ENCODE measurements at regions not wholly inside any gene's neighbourhood (a gene's known extent, or its start where the extent isn't known, plus 50 kb on each side); places are given as distances from the start of the nearest gene placed in this dataset.

DNA sequence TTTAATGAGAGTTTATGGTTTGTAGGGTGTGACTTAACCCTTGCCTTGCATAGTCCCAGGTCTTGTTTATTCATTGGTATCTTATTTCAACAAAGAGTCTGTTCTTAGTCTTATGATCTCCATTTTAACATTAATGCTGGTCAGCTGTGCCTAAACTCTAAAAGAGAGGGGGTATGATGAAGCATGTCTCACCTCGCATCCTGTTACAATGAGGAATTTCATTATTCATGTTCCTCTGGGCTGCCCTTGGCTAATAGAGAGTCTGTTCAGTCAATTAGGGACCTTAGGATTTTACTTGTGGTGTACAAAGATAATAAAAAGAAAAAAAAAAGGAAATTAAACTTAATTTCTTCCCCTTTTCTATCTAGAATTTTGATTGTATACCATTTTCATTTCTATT lies 831.9 kb upstream of the CDH2 start:
- DNase-seq, result no peak

DNA sequence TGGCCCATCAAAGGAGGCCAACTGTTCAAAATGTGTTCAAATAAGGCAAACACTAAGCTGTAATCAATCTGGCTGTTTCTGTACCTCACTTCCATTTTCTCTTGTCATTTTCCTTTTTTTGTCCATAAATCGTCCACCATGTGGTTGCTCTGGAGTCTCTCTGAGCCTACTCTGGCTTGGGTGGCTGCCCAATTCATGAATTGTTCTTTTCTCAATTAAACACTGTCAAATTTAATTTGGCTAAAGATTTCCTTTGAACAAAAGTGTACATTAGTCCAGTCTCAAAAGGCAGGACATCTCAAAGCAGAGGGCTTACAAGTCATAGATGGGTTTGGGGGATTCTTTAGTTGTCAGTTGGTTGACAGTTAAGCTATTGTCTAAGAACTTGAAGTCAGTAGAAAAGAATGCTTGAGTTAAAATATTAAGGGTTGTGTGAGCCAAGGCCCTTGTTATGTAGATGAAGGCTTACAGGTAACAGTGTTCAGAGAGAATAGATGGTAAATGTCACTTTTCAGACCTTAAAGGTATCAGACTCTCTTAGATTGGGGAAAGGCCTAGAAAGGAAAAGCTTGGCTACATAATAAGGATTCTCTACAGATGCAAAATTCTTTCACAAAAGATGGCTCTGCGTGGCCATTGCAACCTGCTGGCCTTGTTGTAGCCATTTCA lies 831.2 kb upstream of the CDH2 start:
- no peak for DNase-seq

DNA sequence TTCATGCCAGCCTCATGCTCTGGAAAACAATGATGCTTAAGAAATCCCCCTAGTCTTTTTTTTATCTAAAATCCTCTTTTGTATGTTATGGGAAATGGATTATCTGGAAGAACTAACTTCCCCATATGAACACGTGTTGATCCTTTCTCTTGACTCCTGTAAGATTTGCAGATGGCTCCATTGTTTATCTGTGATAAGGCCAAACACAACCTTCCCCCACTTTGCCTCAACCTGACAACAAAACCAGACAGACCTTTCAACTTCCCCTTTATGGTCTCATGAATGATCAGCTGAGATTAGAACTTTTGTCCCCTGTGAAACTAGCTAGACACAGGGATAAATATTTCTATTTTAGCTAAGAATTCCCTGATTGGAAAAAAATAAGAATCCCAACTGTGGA lies 828.0 kb upstream of the CDH2 start:
- no peak for DNase-seq

DNA sequence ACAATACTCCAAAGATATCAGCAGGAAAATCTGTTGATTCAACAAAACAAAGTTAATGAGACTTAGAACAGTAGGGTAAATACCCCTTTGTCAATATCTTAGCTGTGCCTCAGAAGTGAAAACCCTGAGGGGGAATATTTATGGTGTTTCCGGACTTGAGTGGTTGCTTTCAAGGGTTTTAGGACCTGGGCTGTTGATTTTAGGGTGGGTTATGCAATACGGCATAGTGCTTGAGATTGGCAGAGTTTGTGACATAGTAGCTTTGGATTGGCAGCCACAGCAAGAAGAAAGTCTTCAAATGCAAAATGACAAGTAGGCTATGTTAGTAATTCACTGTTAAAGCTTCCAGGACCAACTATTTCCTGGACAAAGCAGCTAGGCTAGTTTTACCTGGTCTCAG lies 826.3 kb upstream of the CDH2 start:
- DNase-seq, result no peak

DNA sequence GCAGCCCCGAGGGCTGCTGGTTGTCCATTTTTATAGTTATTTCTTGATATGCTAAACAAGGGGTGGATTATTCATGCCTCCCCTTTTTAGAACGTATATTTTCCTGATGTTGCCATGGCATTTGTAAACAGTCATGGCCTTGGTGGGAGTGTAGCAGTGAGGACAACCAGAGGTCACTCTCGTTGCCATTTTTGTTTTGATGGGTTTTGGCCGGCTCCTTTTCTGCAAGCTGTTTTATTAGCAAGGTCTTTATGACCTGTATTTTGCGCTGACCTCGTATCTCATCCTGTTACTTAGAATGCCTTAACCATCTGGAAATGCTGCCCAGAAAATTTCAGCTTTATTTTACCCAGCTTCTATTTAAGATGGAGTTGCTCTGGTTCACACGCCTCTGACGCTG lies 825.8 kb upstream of the CDH2 start:
- no peak for DNase-seq

DNA sequence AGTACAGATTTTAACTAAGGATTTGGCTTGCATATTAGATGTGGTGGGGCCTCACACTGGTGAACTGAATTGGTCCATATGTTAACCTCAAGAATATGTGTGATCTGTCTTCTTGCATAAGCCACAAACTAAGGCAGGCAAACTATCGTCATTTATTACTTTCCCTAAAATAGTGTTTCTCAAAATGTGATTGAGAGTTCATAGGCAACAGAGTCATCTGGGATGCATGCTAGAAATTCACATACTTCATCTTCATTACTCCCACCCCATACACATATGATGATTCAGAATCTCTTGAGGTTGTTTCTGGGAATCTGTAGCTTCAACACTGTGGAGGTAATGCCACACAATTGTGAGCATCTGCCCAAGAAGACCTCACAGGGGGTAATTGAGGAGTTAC lies 822.8 kb upstream of the CDH2 start:
- no peak for DNase-seq

DNA sequence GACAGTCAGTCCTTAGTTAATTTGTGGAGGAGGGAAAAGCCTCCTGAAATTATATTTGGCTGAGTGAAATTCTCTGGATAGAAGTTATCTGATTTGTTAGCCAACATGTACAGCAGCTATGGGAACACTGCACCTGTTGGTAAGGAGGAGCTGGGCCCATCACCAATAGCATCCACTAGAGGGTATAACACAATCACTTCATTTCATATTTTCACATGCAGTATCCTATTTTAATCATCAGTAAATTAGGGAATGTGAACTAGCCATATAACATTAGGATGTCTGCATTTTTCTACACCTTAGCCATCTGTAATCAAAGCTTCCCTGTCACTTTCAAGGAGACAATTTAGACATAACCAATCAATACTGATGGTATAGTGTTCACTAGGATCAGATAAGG lies 818.4 kb upstream of the CDH2 start:
- DNase-seq, result no peak

DNA sequence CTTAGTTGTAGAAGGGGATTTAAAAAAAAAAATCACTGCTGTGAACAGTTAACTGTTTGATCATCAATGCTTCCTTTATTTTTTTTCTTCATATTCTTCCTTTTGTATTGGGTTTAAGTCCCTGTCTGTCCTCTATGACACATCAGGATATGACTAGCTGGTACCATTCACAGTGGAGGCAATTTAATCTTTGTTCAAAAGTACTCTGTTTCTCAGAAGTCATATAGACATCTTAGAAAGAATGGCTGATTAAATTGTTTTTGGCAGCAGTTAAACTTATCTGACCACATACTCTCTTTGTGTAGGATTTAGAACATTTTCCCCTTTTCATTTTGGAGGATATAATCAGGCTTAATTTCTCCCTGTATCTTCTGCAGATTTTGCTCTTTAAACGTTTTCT lies 807.8 kb upstream of the CDH2 start:
- DNase-seq, result no peak

DNA sequence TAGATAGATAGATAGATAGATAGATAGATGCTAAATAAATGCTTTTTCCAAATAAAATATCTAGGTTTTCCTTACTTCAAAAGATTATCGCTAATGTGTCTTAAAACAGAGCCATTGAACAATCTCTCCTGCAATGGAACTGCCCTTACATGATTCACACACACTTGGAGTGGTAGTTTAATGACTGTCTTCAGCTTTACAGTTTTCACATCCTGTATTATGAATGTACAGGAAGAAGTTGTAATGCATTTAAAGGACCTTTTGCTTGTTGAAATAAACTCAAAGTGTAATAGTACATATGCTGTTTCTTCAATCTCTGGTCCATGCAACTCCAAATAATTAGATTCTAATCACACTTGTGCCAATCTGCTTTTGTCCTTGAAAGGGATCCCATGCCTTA lies 797.6 kb upstream of the CDH2 start:
- DNase-seq, result no peak

DNA sequence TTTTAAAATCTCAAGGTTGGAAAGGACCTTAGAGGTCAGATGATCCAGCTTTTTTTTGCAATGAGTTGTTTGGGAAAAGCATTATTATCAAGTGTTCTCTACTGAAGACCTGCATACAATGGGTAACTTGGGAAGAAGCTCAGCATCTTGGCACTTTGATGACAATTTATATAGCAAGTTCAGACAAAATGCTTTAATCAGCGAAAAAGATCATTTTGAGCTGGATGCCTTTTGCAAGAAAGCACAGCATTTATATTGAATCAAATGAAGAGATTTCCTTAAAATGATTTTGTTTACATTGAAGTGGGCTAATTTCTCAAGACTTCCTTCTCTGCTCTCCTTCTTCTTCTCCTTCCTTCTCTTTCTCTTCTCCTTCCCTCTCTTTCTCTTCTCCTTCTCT lies 796.4 kb upstream of the CDH2 start:
- DNase-seq, result no peak

DNA sequence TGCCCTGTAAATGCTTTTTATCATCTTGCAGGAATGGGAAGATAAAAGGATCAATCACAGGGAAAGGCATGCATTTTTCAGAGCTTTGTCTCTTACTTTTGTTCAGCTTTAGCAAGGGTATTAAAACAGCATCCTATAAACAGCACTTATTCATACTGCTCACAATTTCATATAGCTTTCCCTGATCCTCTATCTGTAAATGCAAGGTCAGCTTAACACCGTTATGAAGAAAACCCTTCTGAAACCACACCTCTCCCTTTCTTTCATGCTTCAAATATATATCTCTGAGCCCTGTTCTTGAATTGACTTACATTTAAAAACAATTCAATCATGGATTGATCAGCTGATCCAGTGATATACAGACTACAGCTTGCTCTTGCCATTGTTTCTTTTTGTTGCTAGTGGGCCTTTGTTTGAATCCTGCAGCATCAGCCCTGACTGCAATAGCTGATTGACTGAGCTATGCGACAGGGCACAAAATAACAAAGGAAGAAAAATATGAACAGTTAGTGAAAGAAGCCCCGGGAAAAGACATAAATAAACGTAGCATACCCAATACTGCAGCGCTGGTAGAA lies 795.5 kb upstream of the CDH2 start:
- no peak for DNase-seq

DNA sequence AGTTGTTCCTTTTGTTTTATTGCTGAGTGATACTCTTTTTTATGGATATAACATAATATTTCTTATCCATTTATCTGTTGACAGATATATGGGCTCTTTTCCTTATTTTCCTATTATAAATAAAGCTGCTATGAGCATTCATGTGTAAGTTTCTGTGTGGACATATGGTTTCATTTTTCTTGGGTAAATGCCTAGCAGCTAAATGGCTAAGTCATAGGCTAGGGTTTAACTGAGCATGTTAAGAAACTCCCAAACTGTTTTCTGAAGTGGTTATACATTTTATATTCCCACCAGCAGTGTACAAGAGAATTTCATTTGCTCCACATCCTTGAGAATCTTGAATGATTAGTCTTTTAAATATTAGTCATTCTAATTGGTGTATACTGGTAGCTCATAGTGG lies 786.6 kb upstream of the CDH2 start:
- no peak for DNase-seq

DNA sequence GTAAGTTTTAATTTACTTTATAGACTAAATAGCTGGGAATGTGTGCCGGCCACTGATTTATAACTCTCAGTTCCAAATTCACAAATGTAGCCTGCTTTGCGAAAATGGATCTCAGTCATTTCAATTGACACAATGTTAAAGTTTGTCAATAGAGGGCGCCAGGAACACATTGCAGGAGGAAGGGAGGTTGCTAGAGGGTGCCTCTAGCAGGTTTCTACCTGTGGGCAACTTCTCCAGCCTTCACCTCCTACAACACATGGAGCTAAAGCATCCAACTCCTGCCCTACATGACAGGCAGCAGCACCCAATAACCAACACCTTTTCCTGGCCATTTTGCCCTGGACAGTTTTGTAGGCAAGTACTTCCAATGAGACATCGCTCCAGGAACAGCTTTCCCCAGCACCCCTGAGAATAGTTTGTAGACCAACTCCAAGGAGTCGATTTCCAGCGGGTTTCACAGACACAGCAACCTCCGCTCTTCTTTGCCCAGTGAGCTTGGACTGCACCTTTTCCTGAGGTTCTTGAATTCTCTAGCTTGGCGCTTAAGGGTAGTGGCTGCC lies 784.8 kb upstream of the CDH2 start:
- no peak for DNase-seq

DNA sequence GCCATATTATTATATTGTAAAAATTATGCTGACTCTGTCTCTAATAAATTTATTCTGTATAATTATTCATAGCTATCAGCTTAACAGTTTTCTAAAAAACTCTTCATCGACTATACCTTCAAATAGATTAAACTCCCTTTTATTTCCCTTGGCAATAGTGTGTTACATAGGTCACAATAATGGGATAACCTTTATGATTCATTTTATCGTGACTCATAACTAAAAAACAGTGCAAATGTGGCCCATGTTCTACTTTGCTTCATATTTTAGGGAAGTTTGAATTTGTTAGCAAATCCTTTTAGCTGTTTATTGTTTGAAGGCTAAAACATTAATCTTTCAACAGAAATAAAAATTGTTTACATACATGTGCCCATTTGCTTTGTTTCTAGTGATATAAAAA lies 783.2 kb upstream of the CDH2 start:
- DNase-seq, result no peak

DNA sequence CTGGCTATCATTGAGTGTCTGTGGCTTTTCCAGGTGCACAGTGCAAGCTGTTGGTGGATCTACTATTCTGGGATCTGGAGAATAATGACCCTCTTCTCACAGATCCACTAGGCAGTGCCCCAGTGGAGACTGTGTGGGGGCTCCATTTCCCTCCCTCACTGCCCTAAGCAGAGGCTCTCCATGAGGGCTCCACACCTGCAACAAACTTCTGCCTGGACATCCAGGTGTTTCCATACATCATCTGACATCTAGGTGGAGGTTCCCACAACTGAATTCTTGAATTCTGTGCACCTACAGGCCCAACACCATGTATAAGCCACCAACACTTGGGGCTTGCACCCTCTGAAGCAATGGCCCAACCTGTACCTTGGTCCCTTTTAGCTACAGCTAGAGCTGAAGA lies 775.4 kb upstream of the CDH2 start:
- DNase-seq, result no peak

DNA sequence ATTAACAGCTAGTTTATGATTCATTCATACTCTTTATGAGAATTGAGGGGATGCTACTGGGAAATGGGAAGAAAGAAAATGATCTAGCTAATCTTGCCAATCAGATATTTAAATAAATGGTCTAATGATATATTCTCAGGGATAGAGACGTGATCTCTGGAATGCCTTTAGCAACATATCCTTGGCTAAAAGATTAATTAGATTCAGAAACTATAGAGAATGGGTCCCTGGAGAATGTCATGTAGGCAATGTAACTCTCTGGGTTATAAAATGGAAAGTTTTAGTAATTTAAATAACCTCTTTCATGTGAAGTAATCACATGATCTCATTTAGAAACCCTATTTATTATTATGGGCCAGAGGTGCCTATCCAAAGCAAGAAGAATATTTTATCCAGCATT lies 771.0 kb upstream of the CDH2 start:
- DNase-seq, result no peak

DNA sequence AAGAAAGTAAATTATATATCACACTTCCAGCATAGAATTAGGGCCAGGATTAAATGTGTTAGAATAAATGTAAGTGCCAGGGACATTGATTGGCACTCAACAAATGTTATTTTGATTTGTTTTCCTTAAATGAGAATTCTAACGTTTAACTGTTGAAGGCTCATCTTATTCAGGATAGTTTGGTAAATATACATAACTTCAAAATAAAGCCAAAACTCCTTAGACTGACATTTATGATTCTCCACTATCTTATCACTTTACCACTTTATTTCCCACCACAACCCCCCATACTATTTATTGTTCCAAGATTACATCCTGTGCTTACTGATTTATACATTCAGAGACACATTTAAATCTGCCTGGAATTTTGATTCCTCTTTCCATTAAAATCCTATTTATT lies 769.5 kb upstream of the CDH2 start:
- no peak for DNase-seq

DNA sequence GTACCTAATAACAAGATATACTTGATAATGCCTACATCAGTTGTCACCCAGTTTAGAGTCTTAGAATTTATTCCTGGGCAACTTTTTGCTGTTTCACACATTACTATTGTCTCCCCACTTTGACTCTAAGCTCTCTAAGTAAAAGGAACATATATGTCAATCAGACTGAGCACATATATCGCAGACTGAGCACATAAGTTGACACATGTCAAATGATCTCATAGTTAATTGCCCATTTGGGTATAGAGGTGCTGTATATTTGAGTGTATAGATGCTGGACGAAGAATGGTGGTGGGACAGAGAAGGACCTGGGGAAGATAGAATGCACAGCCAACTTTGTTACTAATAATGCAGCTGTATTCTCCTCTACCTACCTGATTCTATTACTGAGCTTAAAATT lies 746.0 kb upstream of the CDH2 start:
- no peak for DNase-seq

DNA sequence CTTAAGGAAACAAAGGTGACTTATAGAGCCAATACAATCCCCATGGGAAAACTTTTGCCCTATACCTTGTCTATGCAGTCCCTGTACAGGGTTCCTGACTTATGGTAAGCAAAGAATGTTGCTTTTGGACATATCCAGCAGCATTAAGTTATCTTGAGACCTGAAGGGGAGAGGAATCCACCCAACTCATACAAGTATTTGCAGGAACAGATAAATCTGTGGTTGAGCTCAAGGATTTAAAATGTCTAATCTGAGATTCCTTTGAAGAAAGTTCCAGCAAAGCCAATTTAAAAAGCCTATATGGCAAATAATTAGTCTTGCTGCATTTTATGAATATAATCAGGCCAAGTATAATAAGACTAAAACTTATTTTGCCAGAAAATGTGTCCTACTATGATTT lies 739.5 kb upstream of the CDH2 start:
- DNase-seq, result no peak

DNA sequence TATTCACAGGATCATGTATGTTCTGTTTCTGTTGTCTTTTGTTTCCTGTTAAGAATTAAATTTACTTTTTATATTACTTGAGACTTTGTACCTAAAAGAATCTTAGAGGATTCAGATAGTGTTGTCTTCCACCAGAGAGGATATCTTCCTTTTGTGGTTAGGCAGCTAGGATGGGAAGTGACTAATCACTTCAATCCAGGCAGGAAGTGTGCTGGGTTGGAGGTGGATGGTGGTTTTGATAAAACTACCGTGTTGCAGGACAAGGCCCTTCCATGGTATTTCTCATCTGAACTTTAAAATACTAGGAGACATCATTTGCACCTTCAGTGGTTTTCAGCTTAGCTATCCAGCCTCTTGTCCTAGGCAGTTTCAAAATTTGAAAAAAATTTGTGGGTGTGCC lies 728.6 kb upstream of the CDH2 start:
- no peak for DNase-seq

DNA sequence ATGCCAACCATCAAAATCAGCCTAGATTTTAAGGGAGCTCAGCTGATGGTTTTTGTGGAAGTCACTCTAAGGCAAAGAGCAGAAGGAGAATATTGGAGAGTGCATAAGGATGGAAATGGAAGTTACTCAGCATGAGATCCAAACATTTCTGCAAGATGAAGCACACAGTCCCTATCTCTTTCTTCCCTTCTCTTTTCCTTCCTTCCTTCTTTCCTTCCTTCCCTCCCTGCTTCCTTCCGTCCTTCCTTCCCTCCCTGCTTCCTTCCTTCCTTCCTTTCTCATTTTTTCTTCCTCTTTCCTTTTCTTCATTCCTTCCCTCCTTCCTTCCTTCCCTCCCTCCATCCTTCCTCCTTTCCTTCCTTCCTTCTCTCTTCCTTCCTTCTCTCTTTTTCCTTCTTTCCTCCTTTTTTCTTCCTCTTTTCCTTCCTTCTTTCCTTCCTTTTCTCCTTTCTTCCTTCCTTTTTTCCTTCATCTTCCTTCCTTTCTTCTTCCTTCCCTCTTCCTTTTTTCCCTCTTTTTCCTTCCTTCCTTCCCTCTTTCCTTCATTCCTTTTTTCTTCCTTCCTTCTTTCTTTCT lies 727.9 kb upstream of the CDH2 start:
- no peak for DNase-seq

DNA sequence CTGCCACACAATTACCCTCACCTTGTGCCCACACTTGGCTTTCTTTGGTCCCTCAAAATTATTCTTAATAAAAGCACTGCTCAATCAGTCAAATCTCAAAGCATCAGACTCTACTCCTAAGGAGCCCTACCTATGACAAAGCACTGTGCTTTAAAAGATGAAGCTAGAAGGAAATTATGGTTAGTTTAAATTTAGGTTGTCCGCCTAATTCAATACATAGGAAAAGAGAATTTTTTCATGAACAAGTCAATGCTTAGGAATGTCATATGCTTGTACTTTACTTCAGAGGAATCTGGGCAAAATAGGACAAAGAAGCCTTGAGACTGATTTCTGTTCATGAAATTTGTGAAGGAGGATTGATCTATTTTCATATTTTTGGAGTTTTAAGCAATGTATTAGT lies 726.4 kb upstream of the CDH2 start:
- no peak for DNase-seq

DNA sequence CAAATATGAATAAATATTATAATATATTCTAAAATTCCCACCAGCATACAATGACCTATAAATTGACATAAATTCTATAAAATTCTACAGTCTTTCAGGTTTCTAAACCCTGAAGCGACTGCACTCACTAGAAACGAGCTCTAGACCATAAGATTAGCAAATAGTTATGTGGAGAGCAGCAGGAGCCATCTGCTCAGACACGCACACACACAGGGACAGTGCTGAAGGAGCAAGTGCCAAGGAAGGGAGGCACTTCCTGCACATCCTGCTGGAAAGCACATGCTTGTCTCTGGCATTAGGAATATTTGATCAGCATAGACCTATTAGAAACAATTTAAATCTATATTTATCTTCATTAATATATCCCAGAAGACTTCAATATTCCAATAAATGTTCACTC lies 713.9 kb upstream of the CDH2 start:
- DNase-seq, result no peak

DNA sequence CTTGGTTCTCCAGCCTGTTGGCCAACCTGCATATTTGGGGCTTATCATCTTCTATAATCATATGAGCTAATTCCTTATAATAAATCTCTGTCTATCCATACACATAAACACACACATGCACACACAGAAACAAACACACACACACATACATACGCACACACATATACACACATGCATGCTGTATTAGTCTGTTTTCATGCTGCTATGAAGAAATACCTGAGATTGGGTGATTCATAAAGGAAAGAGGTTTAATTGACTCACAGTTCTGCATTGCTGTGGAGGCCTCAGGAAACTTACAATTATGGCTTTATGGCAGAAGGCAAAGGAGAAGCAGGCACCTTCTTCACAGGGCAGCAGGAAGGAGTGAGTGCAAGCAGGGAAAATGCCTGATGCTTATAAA lies 707.4 kb upstream of the CDH2 start:
- DNase-seq, result no peak

DNA sequence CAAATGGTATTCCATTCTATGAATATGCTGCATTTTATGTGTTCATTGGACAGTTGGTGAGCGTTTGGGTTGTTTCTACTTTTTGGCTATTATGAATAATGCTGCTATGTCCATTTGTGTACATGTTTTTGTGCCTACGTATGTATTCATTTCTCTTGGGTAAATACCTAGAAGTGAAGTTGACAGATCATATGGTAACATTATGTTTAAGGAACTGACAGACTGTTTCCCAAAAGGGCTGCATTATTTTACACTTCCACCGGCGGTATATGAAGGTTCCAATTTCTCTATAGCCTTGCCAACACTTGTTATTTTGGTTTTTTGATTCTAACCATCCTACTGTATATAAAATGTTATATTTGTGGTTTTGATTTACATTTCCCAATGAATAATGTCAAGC lies 703.9 kb upstream of the CDH2 start:
- DNase-seq, result no peak
